ENCODE measurements at regions not wholly inside any gene's neighbourhood (a gene's known extent, or its start where the extent isn't known, plus 50 kb on each side); places are given as distances from the start of the nearest gene placed in this dataset.

DNA sequence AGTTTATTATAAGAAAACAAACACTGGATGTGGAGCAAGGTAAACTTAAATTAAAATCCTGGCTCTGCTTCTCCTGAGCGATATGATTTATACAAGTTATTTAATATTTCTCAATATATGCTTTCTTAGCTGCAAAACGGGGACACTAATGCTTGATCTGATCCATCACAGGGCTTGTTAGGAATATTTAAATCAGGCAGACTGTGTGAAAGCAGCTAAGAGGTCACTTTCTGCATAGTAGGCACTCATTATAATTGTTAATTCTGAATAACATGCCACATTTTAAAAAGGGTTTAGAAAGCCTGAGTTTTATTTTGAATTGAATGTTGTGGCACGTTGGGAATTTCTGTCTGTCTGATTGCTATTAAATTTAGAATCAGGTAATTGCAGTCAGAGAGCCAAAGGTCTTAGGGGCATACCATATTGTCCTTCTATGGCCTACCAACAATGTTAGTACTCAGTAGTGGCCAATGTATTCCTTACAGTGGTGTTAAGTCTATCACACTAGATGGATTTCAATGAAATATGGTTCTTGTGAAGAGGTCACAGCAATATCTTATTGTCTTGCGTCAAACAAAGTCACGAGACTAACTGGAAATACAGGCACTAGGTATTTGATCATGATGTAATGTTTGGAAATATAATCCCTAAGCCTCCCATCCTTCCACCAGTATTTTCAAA, 890.0 kb upstream of the CDH8 start:
- H3K27me3 ChIP-seq (ENCODE audit: insufficient read depth, low read length): no peaks in the 10 kb centered on the region
- H3K79me2 ChIP-seq (ENCODE audit: insufficient read depth, low read length): no peaks in the 10 kb centered on the region
- no peak overlapping the region for H3K4me3 ChIP-seq (ENCODE audit: insufficient read depth, low read length)
- H3K9me3 ChIP-seq (ENCODE audit: low read depth, low read length): peaks cover 9% of the 10 kb centered on the region
- TF ChIP-seq, protein P1, sequence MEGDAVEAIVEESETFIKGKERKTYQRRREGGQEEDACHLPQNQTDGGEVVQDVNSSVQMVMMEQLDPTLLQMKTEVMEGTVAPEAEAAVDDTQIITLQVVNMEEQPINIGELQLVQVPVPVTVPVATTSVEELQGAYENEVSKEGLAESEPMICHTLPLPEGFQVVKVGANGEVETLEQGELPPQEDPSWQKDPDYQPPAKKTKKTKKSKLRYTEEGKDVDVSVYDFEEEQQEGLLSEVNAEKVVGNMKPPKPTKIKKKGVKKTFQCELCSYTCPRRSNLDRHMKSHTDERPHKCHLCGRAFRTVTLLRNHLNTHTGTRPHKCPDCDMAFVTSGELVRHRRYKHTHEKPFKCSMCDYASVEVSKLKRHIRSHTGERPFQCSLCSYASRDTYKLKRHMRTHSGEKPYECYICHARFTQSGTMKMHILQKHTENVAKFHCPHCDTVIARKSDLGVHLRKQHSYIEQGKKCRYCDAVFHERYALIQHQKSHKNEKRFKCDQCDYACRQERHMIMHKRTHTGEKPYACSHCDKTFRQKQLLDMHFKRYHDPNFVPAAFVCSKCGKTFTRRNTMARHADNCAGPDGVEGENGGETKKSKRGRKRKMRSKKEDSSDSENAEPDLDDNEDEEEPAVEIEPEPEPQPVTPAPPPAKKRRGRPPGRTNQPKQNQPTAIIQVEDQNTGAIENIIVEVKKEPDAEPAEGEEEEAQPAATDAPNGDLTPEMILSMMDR (IDR thresholded peaks at IDR 0.05; ENCODE audit: extremely low read depth, low read depth, low read length): no peak
- H3K36me3 ChIP-seq (ENCODE audit: insufficient read depth, low read length): no peaks in the 10 kb centered on the region
- H3K4me2 ChIP-seq (ENCODE audit: insufficient read depth, low read length): no peak overlapping the region
- no peak overlapping the region for H3K27ac ChIP-seq (ENCODE audit: low read depth, low read length)
- no peaks in the 10 kb centered on the region for H3K4me1 ChIP-seq (ENCODE audit: insufficient read depth, low read length)
- DNase-seq (ENCODE audit: insufficient read length, low spot score, missing footprints): no peak
- H2AFZ ChIP-seq (ENCODE audit: low read length): no peak overlapping the region
- no peaks in the 10 kb centered on the region for H4K20me1 ChIP-seq (ENCODE audit: insufficient read depth, low read length)

DNA sequence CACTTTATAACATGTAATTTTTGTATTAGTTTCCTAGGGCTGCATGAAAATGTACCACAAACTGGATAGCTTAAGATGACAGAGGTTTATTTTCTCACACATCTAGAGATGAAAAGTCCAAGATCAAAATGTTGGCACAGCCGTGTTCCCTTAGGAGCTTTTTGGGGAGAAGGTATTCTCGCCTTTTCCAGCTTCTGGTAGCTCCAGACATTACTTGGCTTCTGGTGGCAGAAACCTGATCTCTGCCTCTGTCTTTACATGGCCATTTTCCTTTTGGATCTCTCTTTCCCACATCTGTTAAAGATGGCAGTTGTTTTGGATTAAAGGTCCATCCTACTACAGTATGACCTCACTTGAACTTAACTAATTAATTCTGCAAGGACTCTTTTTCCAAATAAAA, 885.7 kb upstream of the CDH8 start:
- no peak overlapping the region for H3K27ac ChIP-seq (ENCODE audit: low read depth, low read length)
- TF ChIP-seq, protein P1 (IDR thresholded peaks at IDR 0.05; ENCODE audit: extremely low read depth, low read depth, low read length): no peak
- peaks cover 2% of the 10 kb centered on the region for H3K9me3 ChIP-seq (ENCODE audit: low read depth, low read length)
- H3K79me2 ChIP-seq (ENCODE audit: insufficient read depth, low read length): no peaks in the 10 kb centered on the region
- H2AFZ ChIP-seq (ENCODE audit: low read length): no peak overlapping the region
- no peaks in the 10 kb centered on the region for H3K4me1 ChIP-seq (ENCODE audit: insufficient read depth, low read length)
- no peaks in the 10 kb centered on the region for H4K20me1 ChIP-seq (ENCODE audit: insufficient read depth, low read length)
- H3K4me2 ChIP-seq (ENCODE audit: insufficient read depth, low read length): no peak overlapping the region
- no peak overlapping the region for H3K4me3 ChIP-seq (ENCODE audit: insufficient read depth, low read length)
- DNase-seq (ENCODE audit: insufficient read length, low spot score, missing footprints): no peak
- no peaks in the 10 kb centered on the region for H3K36me3 ChIP-seq (ENCODE audit: insufficient read depth, low read length)
- no peaks in the 10 kb centered on the region for H3K27me3 ChIP-seq (ENCODE audit: insufficient read depth, low read length)

GRCh38 chr16:62913924-62914323, 877.7 kb upstream of the CDH8 start:
- H3K9me3 ChIP-seq (ENCODE audit: low read depth, low read length): no peaks in the 10 kb centered on the region
- TF ChIP-seq, protein P1 (IDR thresholded peaks at IDR 0.05; ENCODE audit: extremely low read depth, low read depth, low read length): no peak
- no peaks in the 10 kb centered on the region for H3K79me2 ChIP-seq (ENCODE audit: insufficient read depth, low read length)
- no peak overlapping the region for H3K4me3 ChIP-seq (ENCODE audit: insufficient read depth, low read length)
- no peaks in the 10 kb centered on the region for H4K20me1 ChIP-seq (ENCODE audit: insufficient read depth, low read length)
- no peak overlapping the region for H2AFZ ChIP-seq (ENCODE audit: low read length)
- H3K36me3 ChIP-seq (ENCODE audit: insufficient read depth, low read length): no peaks in the 10 kb centered on the region
- no peak for DNase-seq (ENCODE audit: insufficient read length, low spot score, missing footprints)
- no peak overlapping the region for H3K27ac ChIP-seq (ENCODE audit: low read depth, low read length)
- no peak overlapping the region for H3K4me2 ChIP-seq (ENCODE audit: insufficient read depth, low read length)
- H3K4me1 ChIP-seq (ENCODE audit: insufficient read depth, low read length): no peaks in the 10 kb centered on the region
- no peaks in the 10 kb centered on the region for H3K27me3 ChIP-seq (ENCODE audit: insufficient read depth, low read length)

DNA sequence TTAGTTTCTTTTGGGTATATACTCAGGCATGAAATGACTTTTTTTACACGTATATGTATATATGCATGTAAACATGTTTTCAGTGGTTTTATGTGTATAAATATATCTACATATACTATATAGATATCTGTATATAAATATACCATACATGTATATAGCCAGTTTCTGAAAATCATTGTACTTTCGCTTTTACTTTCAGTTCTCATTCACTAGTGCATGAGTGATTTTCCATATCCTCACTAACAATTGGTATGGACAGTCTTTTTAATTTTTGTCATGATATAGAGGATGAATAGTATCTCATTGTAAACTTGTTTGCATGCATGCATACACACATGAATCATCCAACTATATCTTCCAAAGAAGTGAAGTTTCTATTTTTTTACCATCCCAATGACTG, 877.1 kb upstream of the CDH8 start:
- Histone ChIP-seq H3K36me3 (ENCODE audit: insufficient read depth, low read length) (no peaks in the 10 kb centered on the region), H3K27me3 (ENCODE audit: insufficient read depth, low read length) (no peaks in the 10 kb centered on the region), H3K79me2 (ENCODE audit: insufficient read depth, low read length) (no peaks in the 10 kb centered on the region), H2AFZ (ENCODE audit: low read length) (no peak overlapping the region), H3K9me3 (ENCODE audit: low read depth, low read length) (peaks cover under 1% of the 10 kb centered on the region), H3K4me1 (ENCODE audit: insufficient read depth, low read length) (no peaks in the 10 kb centered on the region), H4K20me1 (ENCODE audit: insufficient read depth, low read length) (no peaks in the 10 kb centered on the region), H3K4me2 (ENCODE audit: insufficient read depth, low read length) (no peak overlapping the region), H3K27ac (ENCODE audit: low read depth, low read length) (no peak overlapping the region), H3K4me3 (ENCODE audit: insufficient read depth, low read length) (no peak overlapping the region)
- TF ChIP-seq, protein P1 (IDR thresholded peaks at IDR 0.05; ENCODE audit: extremely low read depth, low read depth, low read length): no peak
- no peak for DNase-seq (ENCODE audit: insufficient read length, low spot score, missing footprints)

Measured in osteoblast (primary cell).